Astrocyte of the spinal cord (primary cell): ENCODE measurements at regions not wholly inside any gene's neighbourhood (a gene's known extent, or its start where the extent isn't known, plus 50 kb on each side); places are given as distances from the start of the nearest gene placed in this dataset.

Experiments used
- DNase-seq: peaks from one replicate; pipeline ENCODE4 v3.0.0; 2011; ENCODE audit warnings: low read depth, low spot score
- H3K4me3 ChIP-seq: 2 replicates; pipeline ENCODE4 v1.5.1; 2011; ENCODE audit warnings: low read depth, mild to moderate bottlenecking, low read length, moderate library complexity
- CTCF ChIP-seq: IDR thresholded peaks from 2 replicates; pipeline ENCODE4 v1.5.1; 2012; ENCODE audit warnings: low read depth, mild to moderate bottlenecking, low read length, inconsistent platforms
- in situ Hi-C: cut with HindIII; loops from 2 replicates; pipeline ENCODE4 v1.10.0; 2017; ENCODE audit warnings: low sequenced_read_pairs

GRCh38 chr6:141151710-141152417, 980.9 kb upstream of the GJE1 start:
- no peak for TF ChIP-seq CTCF
- no peak for DNase-seq
- in situ Hi-C loops, result no loop called here
- H3K4me3 ChIP-seq, result no peak overlapping the region

GRCh38 chr6:141141870-141142269, 990.9 kb upstream of the GJE1 start:
- in situ Hi-C loops, result no loop called here
- no peak for TF ChIP-seq CTCF

GRCh38 chr6:141140905-141141304, 991.8 kb upstream of the GJE1 start:
- no peak for DNase-seq
- no peak for TF ChIP-seq CTCF
- in situ Hi-C loops, result no loop called here
- H3K4me3 ChIP-seq, result no peak overlapping the region

More at GRCh38 chr6:141141870-141142269, 990.9 kb upstream of the GJE1 start:
- DNase-seq, result no peak
- H3K4me3 ChIP-seq, result no peak overlapping the region

GRCh38 chr6:141139461-141139860, 993.3 kb upstream of the GJE1 start:
- H3K4me3 ChIP-seq, result no peak overlapping the region
- TF ChIP-seq CTCF, result no peak
- in situ Hi-C loops, result no loop called here
- DNase-seq, result no peak

- TF ChIP-seq CTCF, result no peak
- in situ Hi-C loops, result no loop called here
- DNase-seq, result peak; percentile 12
- H3K4me3 ChIP-seq, result no peak overlapping the region
Observed at GRCh38 chr6:141134723-141135122, 998.0 kb upstream of the GJE1 start.

- TF ChIP-seq CTCF, result no peak
- H3K4me3 ChIP-seq, result no peak overlapping the region
- DNase-seq, result no peak
- in situ Hi-C loops, result no loop called here
Observed at GRCh38 chr6:141133836-141134235, 998.9 kb upstream of the GJE1 start.
